H1 (cell line): ENCODE measurements at regions not wholly inside any gene's neighbourhood (a gene's known extent, or its start where the extent isn't known, plus 50 kb on each side); places are given as distances from the start of the nearest gene placed in this dataset.

ENCODE experiments used
- ASH2L ChIP-seq: fragments of 200-600, 300-600 bp; sonication (generic); IDR thresholded peaks from one replicate; pipeline ENCODE4 v1.7.1; 2017; ENCODE audit warnings: low read length
- CEBPB ChIP-seq: IDR thresholded peaks from 2 replicates; pipeline ENCODE4 v1.6.1; 2012; ENCODE audit warnings: low read depth, low read length
- CHD2 ChIP-seq: IDR thresholded peaks from 2 replicates; pipeline ENCODE4 v1.6.1; 2012; ENCODE audit warnings: low read length, improper control_type of control experiment
- CREB1 ChIP-seq: IDR thresholded peaks from 2 replicates; pipeline ENCODE4 v1.6.1; 2012; ENCODE audit warnings: inconsistent platforms
- CTCF ChIP-seq, 3 experiments: IDR thresholded peaks; 1 replicate in 2 of 3; 2 replicates in 1 of 3; pipeline versions ENCODE4 v1.5.1 to v1.6.1; 2011; ENCODE audit warnings: low read length in 3 of 3, mild to moderate bottlenecking in 3 of 3, inconsistent platforms in 2 of 3, low read depth in 1 of 3, moderate library complexity in 1 of 3; ENCODE audit not compliant: insufficient read depth in 1 of 3; ENCODE audit errors: control extremely low read depth in 1 of 3
- EZH2 ChIP-seq: fragments of 200-600 bp; sonication (generic); IDR thresholded peaks from 2 replicates; pipeline ENCODE4 v1.7.1; 2012; ENCODE audit warnings: low read depth, mild to moderate bottlenecking, moderate library complexity, low read length, inconsistent platforms; ENCODE audit not compliant: severe bottlenecking
- HDAC2 ChIP-seq, 2 experiments: fragments of 300-600 bp in 1 of 2; sonication (generic) in 1 of 2; IDR thresholded peaks; 2 replicates each; pipeline ENCODE4 v1.6.1; 2011 to 2012; ENCODE audit warnings: low read depth in 2 of 2, low read length in 2 of 2, mild to moderate bottlenecking in 2 of 2, moderate library complexity in 2 of 2, borderline replicate concordance in 1 of 2, inconsistent platforms in 1 of 2
- JUN ChIP-seq: IDR thresholded peaks from 2 replicates; pipeline ENCODE4 v1.6.1; 2011; ENCODE audit warnings: low read depth, mild to moderate bottlenecking, improper control_type of control experiment, low read length
- KDM1A ChIP-seq: fragments of 200-600, 300-600 bp; sonication (generic); IDR thresholded peaks from 2 replicates; pipeline ENCODE4 v1.7.1; 2016; ENCODE audit warnings: mild to moderate bottlenecking, low read length, borderline replicate concordance
- POLR2A ChIP-seq, 2 experiments: IDR thresholded peaks; 1 replicate in 1 of 2; 2 replicates in 1 of 2; pipeline ENCODE4 v1.6.1; 2011; ENCODE audit warnings: low read depth in 2 of 2, low read length in 2 of 2, mild to moderate bottlenecking in 2 of 2; ENCODE audit errors: control extremely low read depth in 1 of 2
- RAD21 ChIP-seq, 2 experiments: IDR thresholded peaks in 1 of 2; conservative IDR thresholded peaks in 1 of 2; 2 replicates each; pipeline ENCODE4 v1.6.1; 2011; ENCODE audit warnings: low read depth in 2 of 2, low read length in 2 of 2, improper control_type of control experiment in 1 of 2, inconsistent platforms in 1 of 2, mild to moderate bottlenecking in 1 of 2, moderate library complexity in 1 of 2
- RBBP5 ChIP-seq: IDR thresholded peaks from 2 replicates; pipeline ENCODE4 v1.7.1; 2012; ENCODE audit warnings: low read depth, mild to moderate bottlenecking, inconsistent platforms, low read length, moderate library complexity, borderline replicate concordance
- RNF2 ChIP-seq: fragments of 200-900, 300-1000 bp; sonication (generic); IDR thresholded peaks from 2 replicates; pipeline ENCODE4 v1.7.1; 2016; ENCODE audit warnings: borderline replicate concordance, low read depth, mild to moderate bottlenecking, antibody characterized with exemption, low read length; ENCODE audit not compliant: poor library complexity, severe bottlenecking; ENCODE audit errors: missing control alignments
- SUZ12 ChIP-seq: fragments of 200-600 bp; sonication (generic); IDR thresholded peaks from 2 replicates; pipeline ENCODE4 v1.6.1; 2012; ENCODE audit warnings: mild to moderate bottlenecking, inconsistent platforms, low read length, moderate library complexity, mixed read lengths

GRCh38 chr6:140824595-140824994 is 1308.1 kb upstream of the GJE1 start:
- TF ChIP-seq CTCF (IDR thresholded peaks at IDR 0.05; ENCODE audit: control extremely low read depth in 1 of 3, insufficient read depth in 1 of 3, low read depth in 1 of 3, low read length in 3 of 3) = no peak
- no peak for TF ChIP-seq RBBP5
- no peak for TF ChIP-seq HDAC2 (IDR thresholded peaks at IDR 0.05; ENCODE audit: borderline replicate concordance in 1 of 2, low read depth in 2 of 2, low read length in 2 of 2)
- TF ChIP-seq CHD2 = no peak
- TF ChIP-seq SUZ12 = no peak
- no peak for TF ChIP-seq KDM1A
- TF ChIP-seq RNF2 = no peak
- no peak for TF ChIP-seq EZH2
- TF ChIP-seq CREB1 = no peak
- TF ChIP-seq JUN = no peak
- no peak for TF ChIP-seq CEBPB
- no peak for TF ChIP-seq POLR2A (IDR thresholded peaks at IDR 0.05; ENCODE audit: control extremely low read depth in 1 of 2, low read depth in 2 of 2, low read length in 2 of 2)
- TF ChIP-seq ASH2L = no peak
- no peak for TF ChIP-seq RAD21 (IDR thresholded peaks at IDR 0.05 in 1 of 2, conservative IDR thresholded peaks at IDR 0.05 in 1 of 2; ENCODE audit: low read depth in 2 of 2, low read length in 2 of 2)
